Keratinocyte (primary cell): ENCODE measurements at regions not wholly inside any gene's neighbourhood (a gene's known extent, or its start where the extent isn't known, plus 50 kb on each side); places are given as distances from the start of the nearest gene placed in this dataset.

ENCODE experiments used
- DNase-seq: peaks from one replicate; pipeline ENCODE4 v3.0.0-alpha.2; 2011; ENCODE audit warnings: low read depth, missing footprints, low spot score
- FAIRE-seq: peaks from 2 replicates; lab custom pipeline; 2011; peaks lifted over from hg19 to GRCh38; lab: Jason Lieb, UNC
- H2AFZ ChIP-seq: 2 replicates; pipeline ENCODE4 v1.6.0; 2012; ENCODE audit warnings: low read length, control low read depth, inconsistent platforms; ENCODE audit not compliant: control insufficient read depth
- H3K27ac ChIP-seq: 2 replicates; pipeline ENCODE4 v1.5.1; 2011; ENCODE audit warnings: low read length; ENCODE audit not compliant: control insufficient read depth, insufficient read depth
- H3K27me3 ChIP-seq: 3 replicates; pipeline ENCODE4 v1.6.0; 2011; ENCODE audit warnings: low read length; ENCODE audit not compliant: control insufficient read depth, insufficient read depth; ENCODE audit errors: extremely low read depth
- H3K36me3 ChIP-seq, 2 experiments: 2 replicates in 1 of 2; 3 replicates in 1 of 2; pipeline ENCODE4 v1.5.1; 2011; ENCODE audit warnings: low read length in 2 of 2, mild to moderate bottlenecking in 1 of 2; ENCODE audit not compliant: control insufficient read depth in 2 of 2, insufficient read depth in 2 of 2; ENCODE audit errors: extremely low read depth in 1 of 2
- H3K4me1 ChIP-seq: 3 replicates; pipeline ENCODE4 v1.5.1; 2011; ENCODE audit warnings: low read length; ENCODE audit not compliant: control insufficient read depth, insufficient read depth; ENCODE audit errors: extremely low read depth
- H3K4me2 ChIP-seq: 3 replicates; pipeline ENCODE4 v1.6.0; 2011; ENCODE audit warnings: low read depth, low read length; ENCODE audit not compliant: control insufficient read depth, insufficient read depth; ENCODE audit errors: extremely low read depth
- H3K4me3 ChIP-seq, 3 experiments: fragments of 200-600 bp in 1 of 3; sonication (generic) in 1 of 3; 2 replicates in 2 of 3; 3 replicates in 1 of 3; pipeline ENCODE4 v1.5.1; 2011 to 2016; ENCODE audit warnings: low read length in 3 of 3, mild to moderate bottlenecking in 3 of 3, control low read depth in 2 of 3, inconsistent platforms in 1 of 3, low read depth in 1 of 3, mixed read lengths in 1 of 3, mixed run types in 1 of 3, moderate library complexity in 1 of 3; ENCODE audit not compliant: control insufficient read depth in 2 of 3, insufficient read depth in 2 of 3; ENCODE audit errors: extremely low read depth in 1 of 3
- H3K79me2 ChIP-seq: 2 replicates; pipeline ENCODE4 v1.6.0; 2012; ENCODE audit warnings: low read length; ENCODE audit not compliant: control insufficient read depth, insufficient read depth
- H3K9ac ChIP-seq: 3 replicates; pipeline ENCODE4 v1.6.0; 2011; ENCODE audit warnings: low read length; ENCODE audit not compliant: control insufficient read depth, insufficient read depth; ENCODE audit errors: extremely low read depth
- H3K9me1 ChIP-seq: 3 replicates; pipeline ENCODE4 v1.6.0; 2011; ENCODE audit warnings: low read length; ENCODE audit not compliant: control insufficient read depth, insufficient read depth; ENCODE audit errors: extremely low read depth
- H3K9me3 ChIP-seq: 2 replicates; pipeline ENCODE4 v1.5.1; 2012; ENCODE audit warnings: low read depth, low read length; ENCODE audit not compliant: control insufficient read depth
- H4K20me1 ChIP-seq: 3 replicates; pipeline ENCODE4 v1.6.0; 2011; ENCODE audit warnings: low read length; ENCODE audit not compliant: control insufficient read depth, insufficient read depth; ENCODE audit errors: extremely low read depth
- EZH2 ChIP-seq: IDR thresholded peaks from one replicate; pipeline ENCODE4 v1.6.1; 2012; ENCODE audit warnings: inconsistent platforms, mild to moderate bottlenecking, low read length, moderate library complexity
- dilution Hi-C: fragments of 300-500 bp; cut with MboI; formaldehyde crosslinking; loops from one replicate; pipeline ENCODE4 v1.7.0; 2020; ENCODE audit warnings: low sequenced_read_pairs; ENCODE audit not compliant: extremely low pct_ligation_motif_present
- TF ChIP-seq, protein P1 (sequence below), 3 experiments: IDR thresholded peaks in 1 of 3; conservative IDR thresholded peaks in 1 of 3; optimal IDR thresholded peaks in 1 of 3; 2 replicates in 2 of 3; 3 replicates in 1 of 3; pipeline versions ENCODE3 to v1.5.1; 2011; ENCODE audit warnings: low read length in 3 of 3, mild to moderate bottlenecking in 3 of 3, moderate library complexity in 2 of 3, control low read depth in 1 of 3, inconsistent platforms in 1 of 3; ENCODE audit not compliant: insufficient read depth in 2 of 3; ENCODE audit errors: extremely low read depth in 1 of 3

DNA sequence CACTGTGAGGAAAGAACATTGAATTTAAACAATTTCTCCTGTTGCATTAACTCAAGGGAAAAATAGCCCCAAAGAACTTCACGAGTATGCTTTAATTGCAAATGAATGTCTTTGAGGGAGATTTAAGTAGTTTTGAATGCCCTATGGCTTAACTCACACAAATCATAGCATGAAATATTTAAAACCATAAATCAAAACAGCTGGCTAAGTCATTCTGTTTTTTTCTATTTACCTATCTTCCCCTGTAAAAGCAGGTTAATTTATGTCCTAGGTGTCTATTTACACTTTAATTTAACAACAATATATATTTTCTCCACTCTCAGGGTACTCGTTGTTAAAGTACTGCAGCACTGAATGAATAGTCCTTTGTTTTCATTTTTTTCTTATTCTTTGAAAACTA, 118.8 kb upstream of the PIEZO2 start:
- no peaks in the 10 kb centered on the region for H3K4me1 ChIP-seq
- H3K27me3 ChIP-seq, result no peaks in the 10 kb centered on the region
- no peaks in the 10 kb centered on the region for H3K79me2 ChIP-seq
- DNase-seq (no peak), FAIRE-seq (no peak)
- H3K9me3 ChIP-seq, result no peaks in the 10 kb centered on the region
- H3K4me2 ChIP-seq, result no peak overlapping the region
- H3K9ac ChIP-seq, result no peak overlapping the region
- H4K20me1 ChIP-seq, result no peaks in the 10 kb centered on the region
- H2AFZ ChIP-seq, result no peak overlapping the region
- no peaks in the 10 kb centered on the region for H3K36me3 ChIP-seq
- H3K9me1 ChIP-seq, result no peaks in the 10 kb centered on the region
- dilution Hi-C loops, result no loop called here
- H3K4me3 ChIP-seq, result no peak overlapping the region
- TF ChIP-seq, protein P1, sequence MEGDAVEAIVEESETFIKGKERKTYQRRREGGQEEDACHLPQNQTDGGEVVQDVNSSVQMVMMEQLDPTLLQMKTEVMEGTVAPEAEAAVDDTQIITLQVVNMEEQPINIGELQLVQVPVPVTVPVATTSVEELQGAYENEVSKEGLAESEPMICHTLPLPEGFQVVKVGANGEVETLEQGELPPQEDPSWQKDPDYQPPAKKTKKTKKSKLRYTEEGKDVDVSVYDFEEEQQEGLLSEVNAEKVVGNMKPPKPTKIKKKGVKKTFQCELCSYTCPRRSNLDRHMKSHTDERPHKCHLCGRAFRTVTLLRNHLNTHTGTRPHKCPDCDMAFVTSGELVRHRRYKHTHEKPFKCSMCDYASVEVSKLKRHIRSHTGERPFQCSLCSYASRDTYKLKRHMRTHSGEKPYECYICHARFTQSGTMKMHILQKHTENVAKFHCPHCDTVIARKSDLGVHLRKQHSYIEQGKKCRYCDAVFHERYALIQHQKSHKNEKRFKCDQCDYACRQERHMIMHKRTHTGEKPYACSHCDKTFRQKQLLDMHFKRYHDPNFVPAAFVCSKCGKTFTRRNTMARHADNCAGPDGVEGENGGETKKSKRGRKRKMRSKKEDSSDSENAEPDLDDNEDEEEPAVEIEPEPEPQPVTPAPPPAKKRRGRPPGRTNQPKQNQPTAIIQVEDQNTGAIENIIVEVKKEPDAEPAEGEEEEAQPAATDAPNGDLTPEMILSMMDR (optimal IDR thresholded peaks at IDR 0.05 in 1 of 3, IDR thresholded peaks at IDR 0.05 in 1 of 3, conservative IDR thresholded peaks at IDR 0.05 in 1 of 3; ENCODE audit: extremely low read depth in 1 of 3, insufficient read depth in 2 of 3, low read length in 3 of 3), result no peak
- no peak for TF ChIP-seq EZH2
- H3K27ac ChIP-seq, result no peak overlapping the region

DNA sequence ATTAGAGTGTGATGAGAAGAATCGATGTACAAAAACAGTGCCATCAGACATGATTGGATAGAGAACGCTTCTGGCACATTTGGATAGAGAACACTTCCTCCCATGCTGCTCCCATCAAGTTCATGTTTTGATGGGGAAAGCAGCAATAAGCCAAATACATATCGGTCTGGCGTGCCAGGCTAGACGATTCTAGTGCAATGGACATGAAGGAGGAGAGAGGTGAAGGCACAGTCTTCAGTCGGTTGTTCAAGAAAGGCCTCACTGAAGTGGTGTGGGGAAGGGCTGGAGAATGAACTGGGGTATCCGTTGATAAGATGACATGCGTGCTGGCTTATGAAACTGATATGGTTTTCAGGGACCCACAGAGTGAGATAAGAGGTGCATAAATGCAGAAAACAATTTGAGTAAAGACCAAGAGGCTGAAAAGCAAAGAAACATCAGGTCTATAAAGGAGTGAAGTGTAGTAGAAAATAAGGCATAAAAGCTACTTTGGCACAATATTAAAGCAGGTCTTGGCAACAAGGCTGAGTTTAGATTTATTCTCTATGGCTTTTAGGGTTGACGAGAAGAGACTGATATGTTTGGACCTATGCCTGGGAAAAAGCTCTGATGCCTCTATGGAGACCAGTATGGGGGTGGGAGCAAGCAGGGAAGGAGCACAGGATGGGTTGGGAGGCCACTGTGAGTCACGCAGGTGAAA, 117.6 kb upstream of the PIEZO2 start:
- Histone ChIP-seq H3K9me3 (no peaks in the 10 kb centered on the region), H2AFZ (no peak overlapping the region), H3K4me2 (no peak overlapping the region), H4K20me1 (no peaks in the 10 kb centered on the region), H3K79me2 (no peaks in the 10 kb centered on the region), H3K9ac (no peak overlapping the region), H3K27me3 (no peaks in the 10 kb centered on the region), H3K9me1 (no peaks in the 10 kb centered on the region), H3K4me1 (no peaks in the 10 kb centered on the region), H3K27ac (no peak overlapping the region), H3K4me3 (no peak overlapping the region), H3K36me3 (no peaks in the 10 kb centered on the region)
- dilution Hi-C loops, result no loop called here
- TF ChIP-seq EZH2, result no peak
- TF ChIP-seq, protein P1 (optimal IDR thresholded peaks at IDR 0.05 in 1 of 3, IDR thresholded peaks at IDR 0.05 in 1 of 3, conservative IDR thresholded peaks at IDR 0.05 in 1 of 3; ENCODE audit: extremely low read depth in 1 of 3, insufficient read depth in 2 of 3, low read length in 3 of 3), result no peak
- no peak for DNase-seq
- FAIRE-seq, result no peak
